ENCODE measurements at regions not wholly inside any gene's neighbourhood (a gene's known extent, or its start where the extent isn't known, plus 50 kb on each side); places are given as distances from the start of the nearest gene placed in this dataset.
A peak's percentile ranks its signal among the peaks of the same experiment; 100 is the strongest.
"Not testable (repeated sequence)": the region's sequence is repeated elsewhere in the genome, so short reads cannot be mapped to it uniquely, and the experiment has no call there.

DNA sequence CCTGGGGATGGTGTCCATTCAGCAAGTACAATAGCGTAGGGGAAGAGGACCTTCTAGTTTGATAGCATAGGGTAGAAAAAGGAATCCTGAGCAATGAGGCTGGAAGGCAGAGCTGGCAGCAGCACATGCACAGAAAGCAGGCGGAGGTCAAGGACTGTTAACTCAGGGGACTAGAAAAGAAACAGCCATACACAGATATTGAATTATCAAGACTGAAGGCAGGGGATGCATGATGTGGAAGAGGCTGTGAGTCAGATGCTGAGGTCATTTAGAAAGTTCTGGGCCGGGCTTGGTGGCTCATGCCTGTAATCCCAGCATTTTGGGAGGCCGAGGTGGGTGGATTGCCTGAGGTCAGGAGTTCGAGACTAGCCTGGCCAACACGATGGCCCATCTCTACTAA is 65.6 kb downstream of the OPTC start:
- peak; percentile 77 for DNase-seq (ENCODE audit: low spot score)

DNA sequence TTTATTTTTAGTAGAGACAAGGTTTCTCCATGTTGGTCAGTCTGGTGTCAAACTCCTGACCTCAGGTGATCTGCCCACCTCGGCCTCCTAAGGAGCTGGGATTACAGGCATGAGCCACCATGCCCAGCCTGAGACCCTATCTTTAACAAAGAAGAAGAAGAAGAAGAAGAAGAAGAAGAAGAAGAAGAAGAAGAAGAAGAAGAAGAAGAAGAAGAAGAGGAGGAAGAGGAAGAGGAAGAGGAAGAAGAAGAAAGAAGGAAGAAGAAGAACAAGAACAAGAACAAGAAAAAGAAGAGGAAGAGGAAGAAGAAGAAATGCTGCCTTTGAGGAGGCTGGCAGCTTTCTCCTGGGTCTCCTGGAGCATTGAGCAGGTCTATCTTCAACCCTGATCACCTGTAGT is 64.9 kb upstream of the ATP2B4 start:
- not testable (repeated sequence) for DNase-seq (ENCODE audit: low spot score)

- no peak for DNase-seq (ENCODE audit: low spot score)
Observed at GRCh38 chr1:203563291-203563690, 63.3 kb upstream of the ATP2B4 start.

GRCh38 chr1:203564024-203564423 is 62.6 kb upstream of the ATP2B4 start:
- no peak for DNase-seq (ENCODE audit: low spot score)

GRCh38 chr1:203565049-203565448 is 61.6 kb upstream of the ATP2B4 start:
- peak; percentile 9 for DNase-seq (ENCODE audit: low spot score)

GRCh38 chr1:203565981-203566380 is 60.7 kb upstream of the ATP2B4 start:
- DNase-seq (ENCODE audit: low spot score) = no peak

GRCh38 chr1:203566966-203567365 is 59.7 kb upstream of the ATP2B4 start:
- DNase-seq (ENCODE audit: low spot score) = not testable (repeated sequence)

- DNase-seq (ENCODE audit: low spot score) = no peak
Observed at GRCh38 chr1:203567596-203567995, 59.0 kb upstream of the ATP2B4 start.

- DNase-seq (ENCODE audit: low spot score) = peak; percentile 94
Observed at GRCh38 chr1:203569490-203570318, 56.9 kb upstream of the ATP2B4 start.

DNA sequence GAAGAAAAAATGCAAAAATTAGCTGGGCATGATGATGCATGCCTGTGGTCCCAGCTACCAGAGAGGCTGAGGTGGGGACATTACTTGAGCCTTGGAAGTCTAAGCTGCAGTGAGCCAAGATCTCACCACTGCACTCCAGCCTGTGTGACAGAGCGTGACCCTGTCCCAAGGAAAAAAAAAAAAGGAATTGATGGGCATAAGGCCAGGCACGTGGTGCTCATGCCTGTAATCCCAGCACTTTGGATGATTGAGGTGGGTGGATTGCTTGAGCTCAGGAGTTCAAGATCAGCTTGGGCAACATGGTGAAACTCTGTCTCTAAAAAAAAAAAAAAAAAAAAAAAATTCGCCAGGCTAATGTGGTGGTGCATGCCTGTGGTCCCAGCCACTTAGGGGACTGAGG is 55.8 kb upstream of the ATP2B4 start:
- DNase-seq (ENCODE audit: low spot score) = peak; percentile 88

DNA sequence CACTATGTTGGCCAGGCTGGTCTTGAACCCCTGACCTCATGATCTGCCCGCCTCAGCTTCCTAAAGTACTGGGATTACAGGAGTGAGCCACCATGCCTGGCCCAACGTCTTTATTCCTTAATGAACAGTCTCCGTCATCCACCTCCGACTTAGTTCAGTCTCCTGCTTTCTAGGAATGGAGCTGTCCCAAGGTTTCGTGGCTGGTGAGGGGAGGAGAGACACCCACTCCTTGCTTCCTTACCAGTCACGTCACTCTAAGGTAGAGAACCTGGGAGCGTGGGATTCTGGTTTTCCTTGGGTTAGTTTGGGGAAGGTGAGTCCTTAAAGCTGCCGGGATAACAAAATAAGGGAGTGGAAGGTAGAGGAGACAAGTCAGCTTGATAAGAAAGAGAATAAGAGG is 55.0 kb upstream of the ATP2B4 start:
- DNase-seq (ENCODE audit: low spot score) = no peak

DNA sequence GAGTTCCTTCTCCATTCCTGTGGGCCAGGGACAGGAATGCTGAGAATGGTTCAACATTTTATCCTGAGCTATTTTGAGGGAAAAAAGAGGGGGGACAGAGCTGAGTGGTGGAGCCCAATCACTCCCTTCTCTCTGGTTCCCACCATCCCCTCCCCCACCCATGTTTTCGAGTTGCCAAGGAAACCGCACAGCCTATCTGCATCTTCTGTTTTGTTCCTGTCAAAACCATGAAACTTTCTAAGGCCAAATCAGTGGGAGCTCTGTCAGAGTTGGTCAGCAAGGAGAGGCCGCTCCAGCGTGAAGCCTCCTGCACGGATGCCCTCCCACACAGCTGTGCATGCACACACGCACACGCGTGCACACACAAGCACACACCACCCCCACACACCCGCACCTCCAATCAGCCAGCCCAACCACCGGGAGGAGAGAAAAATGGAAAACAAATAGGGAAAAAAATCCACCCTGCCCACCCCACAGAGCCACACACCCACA is 54.5 kb upstream of the ATP2B4 start:
- no peak for DNase-seq (ENCODE audit: low spot score)

- no peak for DNase-seq (ENCODE audit: low spot score)
Observed at GRCh38 chr1:203573730-203574129, 52.9 kb upstream of the ATP2B4 start.
